DND-41 (cell line): ENCODE measurements at regions not wholly inside any gene's neighbourhood (a gene's known extent, or its start where the extent isn't known, plus 50 kb on each side); places are given as distances from the start of the nearest gene placed in this dataset.

ENCODE experiments used
- ATAC-seq: fragments of 200-7000 bp; cut with Tn5 transposase; 3 replicates; pipeline ENCODE4 v1.9.1; 2021; ENCODE audit warnings: low read depth; ENCODE audit not compliant: insufficient read depth
- DNase-seq: peaks from one replicate; pipeline ENCODE4 v3.0.0-alpha.2; 2020
- H2AFZ ChIP-seq: 2 replicates; pipeline ENCODE4 v1.6.0; 2012; ENCODE audit warnings: low read depth, low read length
- H3K27ac ChIP-seq: 2 replicates; pipeline ENCODE4 v1.5.1; 2012; ENCODE audit warnings: low read length, inconsistent platforms
- H3K27me3 ChIP-seq: fragments of 200-600 bp; sonication (generic); 2 replicates; pipeline ENCODE4 v1.6.0; 2012; ENCODE audit warnings: low read length, mild to moderate bottlenecking, inconsistent platforms; ENCODE audit not compliant: insufficient read depth, poor library complexity
- H3K36me3 ChIP-seq: 2 replicates; pipeline ENCODE4 v1.5.1; 2012; ENCODE audit warnings: low read length, inconsistent platforms; ENCODE audit not compliant: insufficient read depth
- H3K4me1 ChIP-seq: 2 replicates; pipeline ENCODE4 v1.5.1; 2012; ENCODE audit warnings: mild to moderate bottlenecking, low read length; ENCODE audit not compliant: insufficient read depth
- H3K4me2 ChIP-seq: 2 replicates; pipeline ENCODE4 v1.6.0; 2012; ENCODE audit warnings: mild to moderate bottlenecking, moderate library complexity, low read length, inconsistent platforms; ENCODE audit not compliant: insufficient read depth
- H3K4me3 ChIP-seq, 2 experiments: fragments of 200-600 bp in 1 of 2; shearing (Covaris generic) in 1 of 2; 2 replicates each; pipeline ENCODE4 v1.5.1; 2012 to 2016; ENCODE audit warnings: inconsistent platforms in 2 of 2, low read length in 2 of 2, mild to moderate bottlenecking in 2 of 2, low read depth in 1 of 2, moderate library complexity in 1 of 2
- H3K79me2 ChIP-seq: 2 replicates; pipeline ENCODE4 v1.6.0; 2012; ENCODE audit warnings: low read length, inconsistent platforms; ENCODE audit not compliant: insufficient read depth
- H3K9ac ChIP-seq: 2 replicates; pipeline ENCODE4 v1.6.0; 2012; ENCODE audit warnings: low read depth, mild to moderate bottlenecking, inconsistent platforms, low read length, moderate library complexity
- H3K9me3 ChIP-seq: 2 replicates; pipeline ENCODE4 v1.5.1; 2012; ENCODE audit warnings: low read length, moderate library complexity, mild to moderate bottlenecking, inconsistent platforms; ENCODE audit not compliant: insufficient read depth, severe bottlenecking
- H4K20me1 ChIP-seq: 2 replicates; pipeline ENCODE4 v1.6.0; 2012; ENCODE audit warnings: low read length; ENCODE audit not compliant: insufficient read depth
- CTCF ChIP-seq: IDR thresholded peaks from 2 replicates; pipeline ENCODE4 v1.5.1; 2012; ENCODE audit warnings: borderline replicate concordance, low read length, moderate library complexity, mild to moderate bottlenecking; ENCODE audit not compliant: poor library complexity, severe bottlenecking; ENCODE audit errors: extremely low read depth
- EZH2 ChIP-seq: IDR thresholded peaks from 3 replicates; pipeline ENCODE4 v1.6.1; 2012; ENCODE audit warnings: borderline replicate concordance, low read depth, mild to moderate bottlenecking, moderate library complexity, low read length, inconsistent platforms; ENCODE audit not compliant: severe bottlenecking

DNA sequence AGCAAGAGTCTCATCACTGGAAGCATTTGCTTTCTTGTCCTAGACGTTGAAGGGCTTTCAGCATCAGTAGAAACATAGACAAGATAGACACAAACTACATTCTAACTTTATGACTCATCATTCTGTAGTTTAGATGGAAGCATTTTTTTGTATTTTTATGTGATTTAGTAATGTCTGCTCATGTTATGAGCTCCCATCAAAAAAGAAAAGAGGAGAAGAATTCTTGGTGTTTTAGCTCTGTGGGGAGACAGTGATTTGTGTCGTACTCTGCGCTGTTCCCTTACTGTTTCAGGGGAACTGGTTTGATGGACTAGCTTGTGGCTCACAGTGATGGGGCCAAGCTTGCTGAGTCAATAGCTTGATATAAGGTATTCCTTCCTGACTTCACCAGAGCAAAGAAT lies 159.2 kb upstream of the WWC1 start:
- H4K20me1 ChIP-seq = no peaks in the 10 kb centered on the region
- no peak overlapping the region for H3K4me2 ChIP-seq
- no peaks in the 10 kb centered on the region for H3K36me3 ChIP-seq
- no peaks in the 10 kb centered on the region for H3K79me2 ChIP-seq
- H3K27ac ChIP-seq = no peak overlapping the region
- ATAC-seq (no peak), DNase-seq (no peak)
- H2AFZ ChIP-seq = no peak overlapping the region
- H3K4me1 ChIP-seq = no peaks in the 10 kb centered on the region
- no peaks in the 10 kb centered on the region for H3K27me3 ChIP-seq
- no peak overlapping the region for H3K9ac ChIP-seq
- no peak overlapping the region for H3K4me3 ChIP-seq
- TF ChIP-seq CTCF (no peak), EZH2 (no peak)
- no peaks in the 10 kb centered on the region for H3K9me3 ChIP-seq

GRCh38 chr5:168135897-168136296 lies 155.5 kb upstream of the WWC1 start:
- H3K9me3 ChIP-seq = no peaks in the 10 kb centered on the region
- ATAC-seq (no peak), DNase-seq (no peak)
- H3K9ac ChIP-seq = no peak overlapping the region
- H3K4me1 ChIP-seq = no peaks in the 10 kb centered on the region
- H3K79me2 ChIP-seq = no peaks in the 10 kb centered on the region
- H4K20me1 ChIP-seq = no peaks in the 10 kb centered on the region
- H2AFZ ChIP-seq = no peak overlapping the region
- H3K4me2 ChIP-seq = no peak overlapping the region
- no peaks in the 10 kb centered on the region for H3K27me3 ChIP-seq
- H3K4me3 ChIP-seq = no peak overlapping the region
- no peak overlapping the region for H3K27ac ChIP-seq
- H3K36me3 ChIP-seq = no peaks in the 10 kb centered on the region
- TF ChIP-seq EZH2 (no peak), CTCF (no peak)

DNA sequence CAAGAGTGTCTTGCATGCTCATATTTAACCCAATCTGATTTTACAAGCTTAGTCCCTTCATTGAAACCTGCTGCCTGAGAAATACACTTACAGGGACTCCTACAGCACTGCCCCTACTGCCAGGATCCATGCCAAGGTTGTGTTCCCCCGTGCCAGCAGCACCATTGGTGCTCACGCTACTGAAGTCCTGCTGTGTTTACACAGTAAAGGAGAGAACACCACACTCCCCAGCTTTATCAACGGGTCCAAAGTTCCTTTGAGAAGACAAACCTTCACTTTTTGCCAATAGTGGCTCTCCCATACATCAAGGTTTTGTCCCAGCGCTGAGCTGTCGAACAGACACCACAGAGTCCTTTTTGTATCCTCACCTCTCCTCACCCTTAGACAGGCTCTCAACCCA lies 155.1 kb upstream of the WWC1 start:
- H3K79me2 ChIP-seq = no peaks in the 10 kb centered on the region
- no peak overlapping the region for H3K27ac ChIP-seq
- no peaks in the 10 kb centered on the region for H3K4me1 ChIP-seq
- no peaks in the 10 kb centered on the region for H3K9me3 ChIP-seq
- no peaks in the 10 kb centered on the region for H4K20me1 ChIP-seq
- no peak overlapping the region for H3K4me3 ChIP-seq
- TF ChIP-seq CTCF (no peak), EZH2 (no peak)
- DNase-seq (no peak), ATAC-seq (no peak)
- no peak overlapping the region for H3K4me2 ChIP-seq
- H3K27me3 ChIP-seq = no peaks in the 10 kb centered on the region
- no peak overlapping the region for H3K9ac ChIP-seq
- no peaks in the 10 kb centered on the region for H3K36me3 ChIP-seq
- no peak overlapping the region for H2AFZ ChIP-seq

DNA sequence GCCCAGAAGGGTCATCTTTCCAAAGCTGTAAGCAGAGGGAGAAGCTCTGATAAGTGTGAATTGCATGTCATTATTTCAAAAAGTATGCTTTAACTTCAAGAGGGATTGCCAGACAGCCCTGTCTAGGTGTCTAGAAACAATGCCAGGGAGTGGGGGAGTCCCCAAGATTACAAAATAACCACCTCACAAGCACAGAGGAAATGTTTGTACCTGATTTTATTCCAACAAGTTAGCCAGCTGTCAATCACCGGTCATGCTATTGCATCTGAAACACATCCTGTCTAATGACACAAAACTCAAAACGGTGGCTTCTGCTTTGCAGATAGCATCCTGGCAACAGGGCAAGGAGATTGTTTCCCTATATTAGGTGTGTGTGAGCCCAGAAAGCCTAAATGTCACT lies 154.2 kb upstream of the WWC1 start:
- Histone ChIP-seq H3K27me3 (no peaks in the 10 kb centered on the region), H2AFZ (no peak overlapping the region), H3K4me1 (no peaks in the 10 kb centered on the region), H3K4me3 (no peak overlapping the region), H3K4me2 (no peak overlapping the region), H4K20me1 (no peaks in the 10 kb centered on the region), H3K27ac (no peak overlapping the region), H3K36me3 (no peaks in the 10 kb centered on the region), H3K79me2 (no peaks in the 10 kb centered on the region), H3K9ac (no peak overlapping the region), H3K9me3 (no peaks in the 10 kb centered on the region)
- DNase-seq = no peak
- ATAC-seq = no peak
- TF ChIP-seq CTCF (no peak), EZH2 (no peak)
